BLaER1 (cell line): ENCODE measurements at regions not wholly inside any gene's neighbourhood (a gene's known extent, or its start where the extent isn't known, plus 50 kb on each side); places are given as distances from the start of the nearest gene placed in this dataset.

Experiments
- H3K27ac ChIP-seq: shearing (Covaris generic); formaldehyde crosslinking; 2 replicates; pipeline ENCODE4 v1.8.1; 2022
- H3K27me3 ChIP-seq: shearing (Covaris generic); formaldehyde crosslinking; 2 replicates; pipeline ENCODE4 v1.8.1; 2022
- H3K36me3 ChIP-seq: shearing (Covaris generic); formaldehyde crosslinking; 2 replicates; pipeline ENCODE4 v1.8.1; 2022
- H3K4me1 ChIP-seq: shearing (Covaris generic); formaldehyde crosslinking; 2 replicates; pipeline ENCODE4 v1.8.1; 2022
- H3K4me2 ChIP-seq: shearing (Covaris generic); formaldehyde crosslinking; 2 replicates; pipeline ENCODE4 v1.8.1; 2022
- H3K4me3 ChIP-seq: shearing (Covaris generic); formaldehyde crosslinking; 2 replicates; pipeline ENCODE4 v1.8.1; 2022
- H3K9ac ChIP-seq: shearing (Covaris generic); formaldehyde crosslinking; 2 replicates; pipeline ENCODE4 v1.8.1; 2022
- H3K9me3 ChIP-seq: shearing (Covaris generic); formaldehyde crosslinking; 2 replicates; pipeline ENCODE4 v1.8.1; 2022
- H4K20me1 ChIP-seq: shearing (Covaris generic); formaldehyde crosslinking; 2 replicates; pipeline ENCODE4 v1.8.1; 2022
- Cebpa-rat ChIP-seq: shearing (Covaris generic); IDR thresholded peaks from 2 replicates; pipeline ENCODE4 v1.8.1; 2022

DNA sequence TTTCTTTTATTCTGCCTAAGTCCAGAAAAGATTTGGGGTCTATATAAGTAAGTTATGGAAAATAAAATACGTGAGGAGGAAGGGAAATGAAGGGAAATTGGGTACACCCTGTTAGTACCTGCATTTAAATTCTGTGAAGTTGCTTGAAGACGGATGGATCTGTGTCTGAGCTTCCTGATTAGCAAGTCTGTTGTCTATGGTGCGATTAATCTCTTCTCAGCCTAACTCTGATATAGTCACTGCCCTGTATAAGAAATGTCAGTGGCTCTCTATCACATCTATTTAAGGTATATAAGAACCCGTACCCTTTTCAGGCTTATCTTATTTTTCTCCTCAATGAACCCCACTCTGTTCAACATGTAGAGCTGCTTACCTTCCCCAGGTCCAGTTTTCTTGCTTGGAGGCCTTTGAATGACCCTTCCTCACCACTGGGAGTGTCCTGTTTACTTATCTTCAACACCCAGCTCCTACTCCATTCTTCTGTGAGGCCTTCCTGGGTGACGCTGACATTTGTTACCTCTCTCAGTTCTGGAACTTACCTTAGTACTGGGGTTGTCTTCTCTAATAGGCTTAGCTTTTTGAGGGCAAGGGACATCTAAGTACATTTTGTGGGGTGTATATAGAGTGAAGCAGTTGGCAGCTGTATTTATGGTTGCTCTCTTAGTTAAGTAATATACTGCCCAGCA is 149.6 kb upstream of the PRPS1L1 start:
- no peaks in the 10 kb centered on the region for H3K4me1 ChIP-seq
- H3K4me3 ChIP-seq = no peak overlapping the region
- no peak overlapping the region for H3K27ac ChIP-seq
- no peaks in the 10 kb centered on the region for H3K27me3 ChIP-seq
- no peak overlapping the region for H3K9ac ChIP-seq
- TF ChIP-seq Cebpa-rat = no peak
- H3K4me2 ChIP-seq = no peak overlapping the region
- H4K20me1 ChIP-seq = no peaks in the 10 kb centered on the region
- no peaks in the 10 kb centered on the region for H3K9me3 ChIP-seq
- no peaks in the 10 kb centered on the region for H3K36me3 ChIP-seq

DNA sequence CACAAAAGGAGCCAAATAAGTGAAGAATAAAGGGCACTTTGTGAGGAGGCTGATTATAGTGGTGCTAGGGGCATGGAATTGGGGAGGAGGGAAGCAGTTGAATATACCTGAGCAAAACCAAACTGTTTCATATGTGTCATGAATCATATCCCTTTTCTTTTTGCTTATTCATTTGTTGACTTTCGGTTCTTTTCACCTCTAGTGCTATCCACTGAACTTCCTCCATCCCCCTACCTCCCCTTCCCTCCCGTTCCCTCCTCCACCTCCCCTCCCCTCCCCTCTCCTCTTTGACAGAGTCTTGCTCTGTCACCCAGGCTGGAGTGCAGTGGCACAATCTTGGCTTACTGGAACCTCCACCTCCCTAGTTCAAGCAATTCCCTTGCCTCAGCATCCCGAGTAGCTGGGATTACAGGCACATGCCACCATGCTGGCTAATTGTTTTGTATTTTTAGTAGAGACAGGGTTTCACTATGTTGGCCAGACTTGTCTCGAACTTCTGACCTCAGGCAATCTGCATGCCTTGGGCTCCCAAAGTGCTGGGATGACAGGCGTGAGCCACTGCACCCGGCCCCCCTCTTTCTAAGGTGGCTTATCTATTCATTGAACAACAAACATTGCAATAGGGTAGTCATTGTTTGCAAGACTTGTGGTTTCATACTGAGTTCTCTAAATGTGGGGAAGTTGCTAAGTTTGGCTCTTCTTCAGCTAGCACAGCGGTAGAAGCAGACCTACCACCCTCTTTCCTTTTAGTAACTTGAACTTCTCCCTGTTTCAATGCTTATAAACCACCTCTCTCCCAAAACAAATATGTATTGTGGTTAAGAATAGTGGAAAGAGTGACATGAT is 150.4 kb upstream of the PRPS1L1 start:
- Histone ChIP-seq H3K4me1 (no peaks in the 10 kb centered on the region), H3K27me3 (no peaks in the 10 kb centered on the region), H3K27ac (no peak overlapping the region), H3K9ac (no peak overlapping the region), H3K4me3 (no peak overlapping the region), H3K36me3 (no peaks in the 10 kb centered on the region), H3K9me3 (no peaks in the 10 kb centered on the region), H4K20me1 (no peaks in the 10 kb centered on the region), H3K4me2 (no peak overlapping the region)
- no peak for TF ChIP-seq Cebpa-rat

DNA sequence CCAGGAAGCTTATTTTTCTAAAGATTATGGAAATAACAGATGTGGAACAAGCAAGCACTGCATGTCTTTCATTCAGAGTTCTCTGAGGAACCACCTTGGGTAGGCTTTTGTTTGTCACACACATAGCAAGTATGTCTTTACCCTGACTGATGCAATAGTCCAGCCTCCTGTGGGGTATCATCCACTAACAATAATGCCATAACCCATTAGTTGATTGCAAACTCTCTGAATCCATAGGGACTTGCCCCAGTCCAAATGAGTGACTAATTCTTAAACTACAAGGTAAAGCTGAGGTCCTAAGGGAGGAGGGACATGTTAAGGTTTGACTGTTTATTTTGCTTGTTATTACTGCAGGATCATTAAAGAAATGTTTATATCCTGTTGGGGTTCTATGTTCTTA is 151.4 kb upstream of the PRPS1L1 start:
- Histone ChIP-seq H3K4me2 (no peak overlapping the region), H3K4me1 (no peaks in the 10 kb centered on the region), H3K36me3 (no peaks in the 10 kb centered on the region), H3K4me3 (no peak overlapping the region), H3K27me3 (no peaks in the 10 kb centered on the region), H3K27ac (no peak overlapping the region), H3K9ac (no peak overlapping the region), H3K9me3 (no peaks in the 10 kb centered on the region), H4K20me1 (no peaks in the 10 kb centered on the region)
- no peak for TF ChIP-seq Cebpa-rat

DNA sequence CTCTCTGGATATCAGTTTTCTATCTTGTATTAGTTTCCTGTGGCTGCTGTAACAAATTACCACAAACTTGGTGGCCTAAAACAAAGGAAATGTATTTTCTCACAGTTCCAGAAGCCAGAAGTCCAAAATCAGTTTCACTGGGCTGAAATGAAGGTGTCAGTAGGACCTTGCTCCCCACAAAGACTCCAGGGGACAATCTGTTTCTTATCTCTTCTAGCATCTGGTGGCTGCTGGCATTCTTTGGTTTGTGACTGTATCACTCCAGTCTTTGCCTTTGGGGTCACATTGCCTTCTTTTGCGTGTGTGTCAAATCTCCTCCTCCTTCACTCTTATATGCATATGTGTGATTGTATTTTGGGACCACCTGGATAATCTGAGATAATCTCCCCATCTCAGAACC is 153.0 kb upstream of the PRPS1L1 start:
- no peaks in the 10 kb centered on the region for H4K20me1 ChIP-seq
- H3K27me3 ChIP-seq = no peaks in the 10 kb centered on the region
- no peak for TF ChIP-seq Cebpa-rat
- H3K4me1 ChIP-seq = no peaks in the 10 kb centered on the region
- H3K4me2 ChIP-seq = no peak overlapping the region
- H3K4me3 ChIP-seq = no peak overlapping the region
- H3K36me3 ChIP-seq = no peaks in the 10 kb centered on the region
- H3K9ac ChIP-seq = no peak overlapping the region
- no peaks in the 10 kb centered on the region for H3K9me3 ChIP-seq
- no peak overlapping the region for H3K27ac ChIP-seq

DNA sequence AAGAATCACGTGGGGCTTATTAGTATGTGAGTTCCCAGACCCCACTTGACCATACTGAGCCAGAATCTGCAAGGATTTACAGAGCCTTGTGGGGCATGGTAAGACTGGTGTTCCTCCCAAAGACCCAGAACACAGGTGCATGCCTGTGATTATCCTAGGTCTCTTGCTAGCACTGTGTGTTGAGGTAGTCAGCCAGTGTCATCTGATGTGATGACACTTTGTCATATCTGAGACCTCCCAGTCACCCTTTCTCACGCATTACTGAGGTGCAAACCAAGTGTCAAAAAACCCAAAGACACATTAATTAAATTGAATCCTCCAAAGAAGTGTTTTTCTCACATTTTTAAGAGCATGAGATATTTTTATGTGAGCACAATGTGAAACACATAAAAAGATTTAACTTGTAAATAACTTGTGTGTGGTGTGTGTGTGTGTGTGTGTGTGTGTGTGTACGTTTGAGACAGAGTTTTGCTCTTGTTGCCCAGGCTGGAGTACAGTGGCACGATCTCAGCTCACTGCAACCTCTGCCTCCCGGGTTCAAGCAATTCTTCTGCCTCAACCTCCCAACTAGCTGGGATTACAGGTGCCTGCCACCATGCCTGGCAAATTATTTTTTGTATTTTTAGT is 162.0 kb upstream of the PRPS1L1 start:
- no peaks in the 10 kb centered on the region for H3K27me3 ChIP-seq
- H3K4me2 ChIP-seq = no peak overlapping the region
- no peaks in the 10 kb centered on the region for H3K4me1 ChIP-seq
- H4K20me1 ChIP-seq = no peaks in the 10 kb centered on the region
- no peak overlapping the region for H3K27ac ChIP-seq
- TF ChIP-seq Cebpa-rat = no peak
- no peak overlapping the region for H3K9ac ChIP-seq
- no peaks in the 10 kb centered on the region for H3K9me3 ChIP-seq
- no peak overlapping the region for H3K4me3 ChIP-seq
- no peaks in the 10 kb centered on the region for H3K36me3 ChIP-seq

DNA sequence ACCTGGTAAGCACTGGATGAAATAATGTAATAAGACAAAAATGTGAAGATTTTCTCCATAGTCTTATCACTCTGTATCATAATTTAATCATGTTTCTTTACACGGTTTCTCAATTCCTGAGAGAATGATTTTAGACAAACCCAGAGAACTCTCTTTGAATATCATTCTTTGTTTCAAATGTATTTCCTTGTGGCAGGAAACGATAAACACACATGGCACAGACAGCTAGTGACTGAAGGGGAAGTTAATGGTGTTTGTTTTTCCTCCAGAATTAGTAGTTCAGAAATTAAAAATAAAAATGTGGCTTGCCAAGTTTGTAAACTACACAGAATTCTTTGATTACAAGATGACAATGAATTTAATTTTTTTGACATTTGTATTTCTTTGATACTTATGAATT is 163.7 kb upstream of the PRPS1L1 start:
- no peak for TF ChIP-seq Cebpa-rat
- Histone ChIP-seq H3K27ac (no peak overlapping the region), H3K36me3 (no peaks in the 10 kb centered on the region), H3K4me1 (no peaks in the 10 kb centered on the region), H3K9ac (no peak overlapping the region), H3K4me3 (no peak overlapping the region), H3K27me3 (no peaks in the 10 kb centered on the region), H4K20me1 (no peaks in the 10 kb centered on the region), H3K4me2 (no peak overlapping the region), H3K9me3 (no peaks in the 10 kb centered on the region)

DNA sequence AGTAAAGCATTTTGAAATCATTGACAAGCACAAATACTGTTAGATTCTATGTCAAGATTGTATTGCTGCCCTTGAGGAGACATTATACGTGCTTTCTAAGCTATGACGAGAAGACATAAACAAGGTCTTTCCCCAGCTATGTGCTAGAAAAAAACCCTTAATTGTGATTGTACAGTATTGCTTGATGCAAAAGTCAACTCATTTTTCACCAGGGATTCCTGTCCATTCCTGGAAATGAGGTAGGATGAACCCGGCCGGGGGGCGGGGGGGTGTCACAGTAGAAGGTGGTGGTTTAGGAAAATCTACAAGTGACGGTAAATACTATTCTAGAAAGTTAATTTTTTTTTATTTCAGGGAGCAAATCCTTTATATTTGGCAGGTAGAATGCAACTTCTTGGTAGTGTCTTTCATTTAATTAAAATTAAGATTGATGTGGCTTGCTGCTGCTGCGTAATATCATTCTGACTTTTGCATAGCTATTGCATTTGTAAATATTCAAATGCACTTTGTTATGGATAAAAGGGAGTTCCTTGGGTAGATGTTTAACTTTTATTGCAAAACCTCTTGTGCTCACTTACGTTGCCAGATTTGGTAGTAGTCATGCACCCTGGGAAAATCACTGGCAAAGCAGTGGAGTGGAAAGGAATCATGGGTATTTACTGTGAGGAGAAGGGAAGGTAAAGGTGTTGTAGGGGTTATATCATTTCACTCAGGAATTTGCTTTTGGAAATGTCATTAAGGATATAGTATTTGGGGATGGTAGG is 164.4 kb upstream of the PRPS1L1 start:
- no peaks in the 10 kb centered on the region for H3K9me3 ChIP-seq
- TF ChIP-seq Cebpa-rat = no peak
- no peaks in the 10 kb centered on the region for H4K20me1 ChIP-seq
- H3K27me3 ChIP-seq = no peaks in the 10 kb centered on the region
- no peaks in the 10 kb centered on the region for H3K36me3 ChIP-seq
- H3K4me2 ChIP-seq = no peak overlapping the region
- no peaks in the 10 kb centered on the region for H3K4me1 ChIP-seq
- H3K9ac ChIP-seq = no peak overlapping the region
- H3K27ac ChIP-seq = no peak overlapping the region
- no peak overlapping the region for H3K4me3 ChIP-seq

DNA sequence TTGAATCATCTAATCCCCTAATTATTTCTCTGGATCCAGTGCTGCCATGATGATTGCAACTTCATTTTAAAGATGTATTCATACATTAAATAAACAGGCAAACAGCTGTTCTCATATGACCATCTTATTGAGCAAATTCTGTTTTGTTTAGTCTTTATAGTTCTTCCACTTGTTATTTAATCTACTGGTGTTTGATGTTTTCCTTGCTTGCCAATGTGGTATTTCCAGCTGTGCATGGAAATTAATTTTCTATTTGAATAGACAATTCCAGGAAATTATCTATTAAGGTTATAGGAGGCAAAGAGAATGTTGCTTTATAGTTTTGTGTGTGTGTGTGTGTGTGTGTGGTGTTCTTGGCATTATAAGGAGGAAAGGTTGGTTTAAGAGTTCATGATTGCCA is 167.0 kb upstream of the PRPS1L1 start:
- Histone ChIP-seq H3K36me3 (no peaks in the 10 kb centered on the region), H3K9me3 (no peaks in the 10 kb centered on the region), H3K4me2 (no peak overlapping the region), H3K27me3 (no peaks in the 10 kb centered on the region), H3K27ac (no peak overlapping the region), H3K4me3 (no peak overlapping the region), H3K9ac (no peak overlapping the region), H4K20me1 (no peaks in the 10 kb centered on the region), H3K4me1 (no peaks in the 10 kb centered on the region)
- TF ChIP-seq Cebpa-rat = no peak

DNA sequence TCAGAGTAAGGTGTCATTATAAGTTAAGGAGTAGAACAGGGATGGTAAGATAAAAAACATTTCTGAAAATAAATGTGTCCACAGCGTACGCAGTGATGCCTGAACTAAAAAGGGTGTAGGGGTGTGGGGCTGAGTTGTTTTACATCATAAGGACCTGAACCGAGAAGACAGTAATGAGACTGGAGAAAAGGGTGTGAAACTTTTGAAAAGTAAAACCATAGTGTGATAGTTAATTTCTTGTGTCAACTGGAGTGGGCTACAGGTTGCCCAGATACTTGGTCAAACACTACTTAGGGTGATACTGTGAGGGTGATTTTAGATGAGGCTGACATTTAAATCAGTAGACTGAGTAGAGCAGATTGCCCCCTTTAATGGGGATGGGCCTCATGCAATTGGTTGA is 169.0 kb upstream of the PRPS1L1 start:
- H4K20me1 ChIP-seq = no peaks in the 10 kb centered on the region
- no peak for TF ChIP-seq Cebpa-rat
- H3K9me3 ChIP-seq = no peaks in the 10 kb centered on the region
- H3K4me3 ChIP-seq = no peak overlapping the region
- no peaks in the 10 kb centered on the region for H3K27me3 ChIP-seq
- H3K27ac ChIP-seq = no peak overlapping the region
- H3K9ac ChIP-seq = no peak overlapping the region
- no peaks in the 10 kb centered on the region for H3K4me1 ChIP-seq
- H3K36me3 ChIP-seq = no peaks in the 10 kb centered on the region
- no peak overlapping the region for H3K4me2 ChIP-seq
